Glutamatergic neuron (in vitro differentiated cells): ENCODE measurements at regions not wholly inside any gene's neighbourhood (a gene's known extent, or its start where the extent isn't known, plus 50 kb on each side); places are given as distances from the start of the nearest gene placed in this dataset.

ENCODE experiments used
- DNase-seq: peaks from one replicate; pipeline ENCODE4 v3.0.0; 2022
- H3K27ac Mint-ChIP-seq: one replicate; pipeline ENCODE4 v1.8.0; 2020; ENCODE audit warnings: mild to moderate bottlenecking, mixed read lengths, inconsistent platforms; ENCODE audit not compliant: unreplicated experiment
- H3K27me3 Mint-ChIP-seq: one replicate; pipeline ENCODE4 v1.8.0; 2020; ENCODE audit warnings: mild to moderate bottlenecking, moderate library complexity, mixed read lengths, inconsistent platforms; ENCODE audit not compliant: unreplicated experiment
- H3K36me3 Mint-ChIP-seq: one replicate; pipeline ENCODE4 v1.8.0; 2020; ENCODE audit warnings: mild to moderate bottlenecking, mixed read lengths, inconsistent platforms; ENCODE audit not compliant: unreplicated experiment
- H3K4me1 Mint-ChIP-seq: one replicate; pipeline ENCODE4 v1.8.0; 2020; ENCODE audit warnings: mild to moderate bottlenecking, low read depth, mixed read lengths, inconsistent platforms; ENCODE audit not compliant: unreplicated experiment
- H3K4me3 Mint-ChIP-seq: one replicate; pipeline ENCODE4 v1.8.0; 2020; ENCODE audit warnings: mild to moderate bottlenecking, mixed read lengths, inconsistent platforms; ENCODE audit not compliant: unreplicated experiment
- H3K9me3 Mint-ChIP-seq: one replicate; pipeline ENCODE4 v1.8.0; 2020; ENCODE audit warnings: mild to moderate bottlenecking, moderate library complexity, mixed read lengths, inconsistent platforms; ENCODE audit not compliant: unreplicated experiment
- CTCF ChIP-seq: fragments of 200-600 bp; sonication (generic); IDR thresholded peaks from one replicate; pipeline ENCODE4 v1.5.0; 2021; ENCODE audit not compliant: partially characterized antibody, unreplicated experiment

- Mint-ChIP-seq H3K9me3 (no peaks in the 10 kb centered on the region), H3K4me3 (no peak overlapping the region), H3K27me3 (no peaks in the 10 kb centered on the region), H3K36me3 (no peaks in the 10 kb centered on the region), H3K27ac (no peak overlapping the region), H3K4me1 (no peaks in the 10 kb centered on the region)
- no peak for DNase-seq
- TF ChIP-seq CTCF, result no peak
These were observed 245.1 kb upstream of the RSPO3 start for GRCh38 chr6:126873351-126873750.

GRCh38 chr6:126873791-126874190, 244.7 kb upstream of the RSPO3 start:
- DNase-seq, result no peak
- TF ChIP-seq CTCF, result no peak
- Mint-ChIP-seq H3K4me3 (no peak overlapping the region), H3K27ac (no peak overlapping the region), H3K4me1 (no peaks in the 10 kb centered on the region), H3K36me3 (no peaks in the 10 kb centered on the region), H3K9me3 (no peaks in the 10 kb centered on the region), H3K27me3 (no peaks in the 10 kb centered on the region)

- no peak overlapping the region for H3K27ac Mint-ChIP-seq
- no peaks in the 10 kb centered on the region for H3K27me3 Mint-ChIP-seq
- no peaks in the 10 kb centered on the region for H3K36me3 Mint-ChIP-seq
- no peaks in the 10 kb centered on the region for H3K9me3 Mint-ChIP-seq
- no peaks in the 10 kb centered on the region for H3K4me1 Mint-ChIP-seq
- H3K4me3 Mint-ChIP-seq, result no peak overlapping the region
- no peak for DNase-seq
- no peak for TF ChIP-seq CTCF
These were observed 242.0 kb upstream of the RSPO3 start for GRCh38 chr6:126876446-126876845.

- Mint-ChIP-seq H3K36me3 (no peaks in the 10 kb centered on the region), H3K4me1 (no peaks in the 10 kb centered on the region), H3K27ac (no peak overlapping the region), H3K9me3 (no peaks in the 10 kb centered on the region), H3K27me3 (no peaks in the 10 kb centered on the region), H3K4me3 (no peak overlapping the region)
- DNase-seq, result no peak
- no peak for TF ChIP-seq CTCF
These were observed 237.5 kb upstream of the RSPO3 start for GRCh38 chr6:126880964-126881363.

GRCh38 chr6:126886106-126886505, 232.4 kb upstream of the RSPO3 start:
- DNase-seq, result no peak
- H3K27ac Mint-ChIP-seq, result no peak overlapping the region
- no peaks in the 10 kb centered on the region for H3K36me3 Mint-ChIP-seq
- no peaks in the 10 kb centered on the region for H3K9me3 Mint-ChIP-seq
- TF ChIP-seq CTCF, result no peak
- H3K4me3 Mint-ChIP-seq, result no peak overlapping the region
- H3K27me3 Mint-ChIP-seq, result no peaks in the 10 kb centered on the region
- no peaks in the 10 kb centered on the region for H3K4me1 Mint-ChIP-seq
